MCF 10A (cell line): ENCODE measurements at regions not wholly inside any gene's neighbourhood (a gene's known extent, or its start where the extent isn't known, plus 50 kb on each side); places are given as distances from the start of the nearest gene placed in this dataset.
"Not testable (repeated sequence)": the region's sequence is repeated elsewhere in the genome, so short reads cannot be mapped to it uniquely, and the experiment has no call there.

ENCODE experiments used
- BruUV-seq: library from RNA; stranded (reverse); fragments of 400-500 nt; replicated peaks from 2 replicates; lab custom pipeline; 2021; lab: Mats Ljungman, UMichigan
- CTCF ChIA-PET: fragments of 300-600 bp; sonication (Branson Sonifier 250); formaldehyde crosslinking; extraction: SDS; loops from one replicate; lab custom pipeline; 2021; ENCODE audit warnings: antibody characterized with exemption, inconsistent platforms; lab: Yijun Ruan, JAX
- POLR2A ChIA-PET: fragments of 300-600, 350-650 bp; sonication (Branson Sonifier 250); formaldehyde crosslinking; extraction: SDS; loops from one replicate; lab custom pipeline; 2020; ENCODE audit warnings: antibody characterized with exemption, inconsistent platforms; lab: Yijun Ruan, JAX
- DNase-seq: peaks from one replicate; pipeline ENCODE4 v3.0.0-alpha.2; 2018; ENCODE audit not compliant: unreplicated experiment
- H3K27ac Mint-ChIP-seq: one replicate; pipeline ENCODE4 v1.8.0; 2022; ENCODE audit warnings: mild to moderate bottlenecking, low read depth, mixed read lengths; ENCODE audit not compliant: unreplicated experiment
- H3K27me3 Mint-ChIP-seq: one replicate; pipeline ENCODE4 v1.8.0; 2022; ENCODE audit warnings: mixed read lengths; ENCODE audit not compliant: insufficient read depth, unreplicated experiment
- H3K36me3 Mint-ChIP-seq: one replicate; pipeline ENCODE4 v1.8.0; 2022; ENCODE audit warnings: mild to moderate bottlenecking, moderate library complexity, mixed read lengths; ENCODE audit not compliant: insufficient read depth, unreplicated experiment
- H3K4me1 Mint-ChIP-seq: one replicate; pipeline ENCODE4 v1.8.0; 2022; ENCODE audit warnings: mixed read lengths; ENCODE audit not compliant: insufficient read depth, unreplicated experiment
- H3K4me3 Mint-ChIP-seq: one replicate; pipeline ENCODE4 v1.8.0; 2022; ENCODE audit warnings: mild to moderate bottlenecking, moderate library complexity, mixed read lengths; ENCODE audit not compliant: unreplicated experiment
- H3K9me3 Mint-ChIP-seq: one replicate; pipeline ENCODE4 v1.8.0; 2022; ENCODE audit warnings: mixed read lengths; ENCODE audit not compliant: unreplicated experiment
- intact Hi-C: fragments of 100-400 bp; cut with micrococcal nuclease; formaldehyde crosslinking; loops from 2 replicates; pipeline ENCODE4 v1.14.1; 2022
- TF ChIP-seq, protein P1 (sequence below): fragments of 200-600 bp; IDR thresholded peaks from one replicate; pipeline ENCODE4 v1.8.0; 2022; ENCODE audit warnings: antibody characterized with exemption, mild to moderate bottlenecking; ENCODE audit not compliant: unreplicated experiment

DNA sequence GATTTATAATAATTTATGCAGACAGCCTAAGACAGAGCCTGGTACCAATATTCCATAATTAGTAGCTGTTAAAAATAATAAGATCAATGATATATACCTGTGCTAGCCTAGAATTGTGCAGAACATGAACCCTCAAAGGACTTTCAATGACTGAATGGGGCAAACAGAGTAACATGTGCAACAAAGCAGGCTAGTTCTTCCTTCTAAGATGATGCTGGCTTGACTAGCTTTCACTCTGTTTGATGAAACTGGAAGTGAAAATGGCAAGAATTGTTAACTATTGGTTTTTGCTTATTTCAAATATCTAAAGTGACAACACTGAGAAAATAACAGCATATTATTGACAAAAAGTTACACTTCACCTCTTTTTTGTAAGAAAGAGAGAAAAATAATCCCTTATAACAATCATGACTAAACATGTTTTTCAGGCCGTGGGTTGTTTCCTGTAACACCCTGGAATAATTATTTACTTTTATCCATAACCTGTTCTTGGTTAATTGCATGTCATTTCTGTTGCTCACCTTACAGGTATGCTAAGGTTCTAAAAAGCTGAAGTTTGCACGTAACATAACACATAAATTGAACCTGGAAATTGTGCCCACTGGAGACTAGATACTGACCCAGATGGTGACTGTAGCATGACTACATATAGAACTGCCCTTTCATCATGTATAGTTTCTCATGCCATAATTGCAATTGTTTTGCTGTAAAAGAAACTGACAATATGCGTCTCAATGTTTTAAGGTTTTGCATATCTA is 108.7 kb downstream of the C18orf54 start:
- Mint-ChIP-seq H3K36me3 (no peaks in the 10 kb centered on the region), H3K27ac (no peak overlapping the region), H3K4me3 (no peak overlapping the region), H3K27me3 (no peaks in the 10 kb centered on the region), H3K4me1 (peaks cover 3% of the 10 kb centered on the region), H3K9me3 (no peaks in the 10 kb centered on the region)
- TF ChIP-seq, protein P1, sequence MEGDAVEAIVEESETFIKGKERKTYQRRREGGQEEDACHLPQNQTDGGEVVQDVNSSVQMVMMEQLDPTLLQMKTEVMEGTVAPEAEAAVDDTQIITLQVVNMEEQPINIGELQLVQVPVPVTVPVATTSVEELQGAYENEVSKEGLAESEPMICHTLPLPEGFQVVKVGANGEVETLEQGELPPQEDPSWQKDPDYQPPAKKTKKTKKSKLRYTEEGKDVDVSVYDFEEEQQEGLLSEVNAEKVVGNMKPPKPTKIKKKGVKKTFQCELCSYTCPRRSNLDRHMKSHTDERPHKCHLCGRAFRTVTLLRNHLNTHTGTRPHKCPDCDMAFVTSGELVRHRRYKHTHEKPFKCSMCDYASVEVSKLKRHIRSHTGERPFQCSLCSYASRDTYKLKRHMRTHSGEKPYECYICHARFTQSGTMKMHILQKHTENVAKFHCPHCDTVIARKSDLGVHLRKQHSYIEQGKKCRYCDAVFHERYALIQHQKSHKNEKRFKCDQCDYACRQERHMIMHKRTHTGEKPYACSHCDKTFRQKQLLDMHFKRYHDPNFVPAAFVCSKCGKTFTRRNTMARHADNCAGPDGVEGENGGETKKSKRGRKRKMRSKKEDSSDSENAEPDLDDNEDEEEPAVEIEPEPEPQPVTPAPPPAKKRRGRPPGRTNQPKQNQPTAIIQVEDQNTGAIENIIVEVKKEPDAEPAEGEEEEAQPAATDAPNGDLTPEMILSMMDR = no peak
- intact Hi-C loops = no loop called here
- no TSS peak for BruUV-seq
- ChIA-PET CTCF (interaction anchor here (0.7 kb wide), 1 partner anchor 564 kb away, joined by 3 read pairs; no protein-coding TSS in a partner anchor), POLR2A (no interaction called here)
- DNase-seq = no peak

DNA sequence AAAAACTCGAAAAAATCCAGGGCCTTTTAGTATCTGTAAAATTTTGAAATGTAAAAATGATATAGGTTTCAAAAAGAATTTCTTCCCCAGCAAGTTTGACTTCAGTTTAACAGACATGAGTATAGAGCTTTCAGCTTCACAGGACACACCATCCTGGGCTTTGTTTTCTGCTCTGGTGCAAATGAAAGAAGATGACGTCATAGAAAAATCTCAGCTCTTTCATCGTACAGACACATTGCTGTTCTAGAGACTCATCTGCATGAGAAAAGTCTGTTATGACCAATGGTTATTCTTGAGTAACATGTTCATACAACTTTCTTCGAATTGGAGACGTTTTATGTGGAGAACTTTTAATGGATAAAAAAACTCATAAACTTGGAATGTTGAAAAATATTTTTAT is 111.7 kb upstream of the DYNAP start:
- no peaks in the 10 kb centered on the region for H3K4me1 Mint-ChIP-seq
- no peaks in the 10 kb centered on the region for H3K36me3 Mint-ChIP-seq
- BruUV-seq = no TSS peak
- H3K9me3 Mint-ChIP-seq = no peaks in the 10 kb centered on the region
- intact Hi-C loops = no loop called here
- ChIA-PET POLR2A (interaction anchor here (0.8 kb wide), 1 partner anchor 66 kb away, joined by 3 read pairs; no protein-coding TSS in a partner anchor), CTCF (no interaction called here)
- H3K27me3 Mint-ChIP-seq = peaks cover 47% of the 10 kb centered on the region
- no peak overlapping the region for H3K4me3 Mint-ChIP-seq
- TF ChIP-seq, protein P1 = no peak
- H3K27ac Mint-ChIP-seq = no peak overlapping the region
- DNase-seq = no peak

DNA sequence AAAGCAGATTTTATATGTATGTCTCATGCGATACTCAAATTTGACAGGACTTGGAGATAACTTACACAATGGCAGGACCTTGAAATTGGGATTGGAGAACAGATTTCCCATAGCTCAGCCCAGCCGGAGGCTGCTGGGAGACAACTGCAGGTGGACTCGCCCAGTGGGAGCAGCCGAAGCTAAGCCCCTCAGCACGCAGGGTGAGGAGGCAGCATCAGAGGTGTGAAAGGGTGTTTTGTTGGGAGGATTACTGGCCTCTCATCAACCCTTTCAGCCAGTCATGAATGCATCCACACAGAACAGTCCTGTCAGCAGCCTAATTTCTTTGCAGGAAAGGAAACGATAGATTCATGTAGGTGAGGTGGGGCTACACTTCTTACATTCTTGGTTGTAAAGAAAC is 110.4 kb upstream of the DYNAP start:
- H3K9me3 Mint-ChIP-seq = no peaks in the 10 kb centered on the region
- BruUV-seq = no TSS peak
- DNase-seq = no peak
- no peaks in the 10 kb centered on the region for H3K36me3 Mint-ChIP-seq
- POLR2A ChIA-PET = no interaction called here
- TF ChIP-seq, protein P1 = no peak
- peaks cover 41% of the 10 kb centered on the region for H3K27me3 Mint-ChIP-seq
- H3K4me1 Mint-ChIP-seq = no peaks in the 10 kb centered on the region
- no peak overlapping the region for H3K27ac Mint-ChIP-seq
- intact Hi-C loops = no loop called here
- CTCF ChIA-PET = interaction anchor here (0.9 kb wide), 1 partner anchor 36 kb away, joined by 3 read pairs; no protein-coding TSS in a partner anchor
- H3K4me3 Mint-ChIP-seq = no peak overlapping the region

DNA sequence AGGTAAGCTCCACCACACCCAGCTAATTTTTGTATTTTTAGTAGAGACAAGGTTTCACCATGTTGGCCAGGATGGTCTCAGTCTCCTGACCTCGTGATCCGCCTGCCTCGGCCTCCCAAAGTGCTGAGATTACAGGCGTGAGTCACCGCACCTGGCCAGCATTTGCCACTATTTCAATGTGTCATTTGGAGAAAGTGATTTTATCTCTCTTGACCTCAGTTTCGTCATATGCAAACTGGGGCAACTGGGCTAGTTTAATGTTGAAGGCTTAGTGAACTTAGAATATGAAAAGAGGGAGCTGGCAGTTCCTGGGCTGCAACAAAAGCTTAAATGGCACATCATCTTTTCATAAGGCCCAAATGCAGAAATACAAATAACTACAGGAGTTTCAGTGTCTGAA is 88.6 kb upstream of the DYNAP start:
- intact Hi-C loops, H3K9me3 Mint-ChIP-seq, BruUV-seq, POLR2A ChIA-PET, H3K27me3 Mint-ChIP-seq, DNase-seq, H3K27ac Mint-ChIP-seq, H3K4me1 Mint-ChIP-seq, H3K4me3 Mint-ChIP-seq, H3K36me3 Mint-ChIP-seq: not testable (repeated sequence)
- CTCF ChIA-PET = interaction anchor here (0.6 to 0.7 kb wide), 2 partner anchors 56 to 104 kb away, joined by 3 to 4 read pairs; no protein-coding TSS in a partner anchor
